ENCODE measurements at regions not wholly inside any gene's neighbourhood (a gene's known extent, or its start where the extent isn't known, plus 50 kb on each side); places are given as distances from the start of the nearest gene placed in this dataset.

DNA sequence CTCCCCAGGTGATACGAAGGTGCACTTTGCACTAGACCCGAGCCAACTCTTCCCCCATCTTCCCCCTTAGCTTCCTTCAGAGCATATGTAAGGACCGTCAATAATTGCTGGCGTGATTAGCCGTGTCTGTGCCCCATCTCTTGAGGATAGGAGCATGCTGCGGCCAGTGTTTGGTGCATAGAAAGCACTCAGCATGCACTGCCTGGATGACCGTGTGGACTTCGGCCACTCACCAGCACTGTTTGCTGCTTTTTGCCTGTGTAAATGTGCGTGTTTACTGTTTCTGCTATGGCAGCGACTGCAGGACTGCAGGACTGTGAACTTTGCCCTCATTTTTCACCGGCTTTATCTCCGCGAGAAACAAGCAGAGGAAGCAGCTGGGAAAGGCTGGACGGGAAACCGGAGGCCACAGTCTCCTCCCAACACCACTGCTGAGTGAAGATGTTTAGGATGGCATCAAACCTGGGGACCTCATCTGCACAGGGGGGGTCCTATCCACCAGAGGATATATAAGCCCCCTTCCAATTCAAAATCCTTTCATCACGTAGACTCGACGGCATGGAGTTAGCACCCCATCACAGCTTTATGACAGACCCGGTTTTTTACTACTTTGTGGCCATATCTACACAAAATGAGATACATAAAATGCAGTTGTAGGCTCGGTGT lies 150.6 kb upstream of the AFDN start (continued):
- TF ChIP-seq, protein P1, sequence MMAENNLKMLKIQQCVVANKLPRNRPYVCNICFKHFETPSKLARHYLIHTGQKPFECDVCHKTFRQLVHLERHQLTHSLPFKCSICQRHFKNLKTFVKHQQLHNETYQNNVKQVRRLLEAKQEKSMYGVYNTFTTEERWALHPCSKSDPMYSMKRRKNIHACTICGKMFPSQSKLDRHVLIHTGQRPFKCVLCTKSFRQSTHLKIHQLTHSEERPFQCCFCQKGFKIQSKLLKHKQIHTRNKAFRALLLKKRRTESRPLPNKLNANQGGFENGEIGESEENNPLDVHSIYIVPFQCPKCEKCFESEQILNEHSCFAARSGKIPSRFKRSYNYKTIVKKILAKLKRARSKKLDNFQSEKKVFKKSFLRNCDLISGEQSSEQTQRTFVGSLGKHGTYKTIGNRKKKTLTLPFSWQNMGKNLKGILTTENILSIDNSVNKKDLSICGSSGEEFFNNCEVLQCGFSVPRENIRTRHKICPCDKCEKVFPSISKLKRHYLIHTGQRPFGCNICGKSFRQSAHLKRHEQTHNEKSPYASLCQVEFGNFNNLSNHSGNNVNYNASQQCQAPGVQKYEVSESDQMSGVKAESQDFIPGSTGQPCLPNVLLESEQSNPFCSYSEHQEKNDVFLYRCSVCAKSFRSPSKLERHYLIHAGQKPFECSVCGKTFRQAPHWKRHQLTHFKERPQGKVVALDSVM (CRISPR knock-in tag; IDR thresholded peaks at IDR 0.05) = peak; percentile 96
- TF ChIP-seq NFYC (CRISPR knock-in tag; IDR thresholded peaks at IDR 0.05) (peak; percentile 56; the same call in 1 of the 2 replicates), DPF2 (CRISPR knock-in tag; IDR thresholded peaks at IDR 0.05; ENCODE audit: borderline replicate concordance, low read depth) (peak; percentile 100), ZNF776 (CRISPR knock-in tag; IDR thresholded peaks at IDR 0.05) (no peak; the same call in 1 of the 2 replicates), ZNF484 (CRISPR knock-in tag; IDR thresholded peaks at IDR 0.05; ENCODE audit: borderline replicate concordance, low read depth) (no peak), ZNF33A (CRISPR knock-in tag; IDR thresholded peaks at IDR 0.05; ENCODE audit: borderline replicate concordance) (no peak), ZNF790 (CRISPR knock-in tag; IDR thresholded peaks at IDR 0.05; ENCODE audit: borderline replicate concordance) (peak; percentile 91; the same call in 1 of the 2 replicates), GZF1 (CRISPR knock-in tag; IDR thresholded peaks at IDR 0.05) (peak; percentile 80)
- TF ChIP-seq, protein P2, sequence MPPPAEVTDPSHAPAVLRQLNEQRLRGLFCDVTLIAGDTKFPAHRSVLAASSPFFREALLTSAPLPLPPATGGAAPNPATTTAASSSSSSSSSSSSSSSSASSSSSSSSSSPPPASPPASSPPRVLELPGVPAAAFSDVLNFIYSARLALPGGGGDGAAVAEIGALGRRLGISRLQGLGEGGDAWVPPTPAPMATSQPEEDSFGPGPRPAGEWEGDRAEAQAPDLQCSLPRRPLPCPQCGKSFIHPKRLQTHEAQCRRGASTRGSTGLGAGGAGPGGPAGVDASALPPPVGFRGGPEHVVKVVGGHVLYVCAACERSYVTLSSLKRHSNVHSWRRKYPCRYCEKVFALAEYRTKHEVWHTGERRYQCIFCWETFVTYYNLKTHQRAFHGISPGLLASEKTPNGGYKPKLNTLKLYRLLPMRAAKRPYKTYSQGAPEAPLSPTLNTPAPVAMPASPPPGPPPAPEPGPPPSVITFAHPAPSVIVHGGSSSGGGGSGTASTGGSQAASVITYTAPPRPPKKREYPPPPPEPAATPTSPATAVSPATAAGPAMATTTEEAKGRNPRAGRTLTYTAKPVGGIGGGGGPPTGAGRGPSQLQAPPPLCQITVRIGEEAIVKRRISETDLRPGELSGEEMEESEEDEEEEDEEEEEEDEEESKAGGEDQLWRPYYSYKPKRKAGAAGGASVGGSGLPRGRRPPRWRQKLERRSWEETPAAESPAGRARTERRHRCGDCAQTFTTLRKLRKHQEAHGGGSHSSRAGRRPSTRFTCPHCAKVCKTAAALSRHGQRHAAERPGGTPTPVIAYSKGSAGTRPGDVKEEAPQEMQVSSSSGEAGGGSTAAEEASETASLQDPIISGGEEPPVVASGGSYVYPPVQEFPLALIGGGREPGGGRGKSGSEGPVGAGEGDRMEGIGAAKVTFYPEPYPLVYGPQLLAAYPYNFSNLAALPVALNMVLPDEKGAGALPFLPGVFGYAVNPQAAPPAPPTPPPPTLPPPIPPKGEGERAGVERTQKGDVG (CRISPR knock-in tag; IDR thresholded peaks at IDR 0.05; ENCODE audit: borderline replicate concordance) = peak; percentile 100
- TF ChIP-seq, protein P3, sequence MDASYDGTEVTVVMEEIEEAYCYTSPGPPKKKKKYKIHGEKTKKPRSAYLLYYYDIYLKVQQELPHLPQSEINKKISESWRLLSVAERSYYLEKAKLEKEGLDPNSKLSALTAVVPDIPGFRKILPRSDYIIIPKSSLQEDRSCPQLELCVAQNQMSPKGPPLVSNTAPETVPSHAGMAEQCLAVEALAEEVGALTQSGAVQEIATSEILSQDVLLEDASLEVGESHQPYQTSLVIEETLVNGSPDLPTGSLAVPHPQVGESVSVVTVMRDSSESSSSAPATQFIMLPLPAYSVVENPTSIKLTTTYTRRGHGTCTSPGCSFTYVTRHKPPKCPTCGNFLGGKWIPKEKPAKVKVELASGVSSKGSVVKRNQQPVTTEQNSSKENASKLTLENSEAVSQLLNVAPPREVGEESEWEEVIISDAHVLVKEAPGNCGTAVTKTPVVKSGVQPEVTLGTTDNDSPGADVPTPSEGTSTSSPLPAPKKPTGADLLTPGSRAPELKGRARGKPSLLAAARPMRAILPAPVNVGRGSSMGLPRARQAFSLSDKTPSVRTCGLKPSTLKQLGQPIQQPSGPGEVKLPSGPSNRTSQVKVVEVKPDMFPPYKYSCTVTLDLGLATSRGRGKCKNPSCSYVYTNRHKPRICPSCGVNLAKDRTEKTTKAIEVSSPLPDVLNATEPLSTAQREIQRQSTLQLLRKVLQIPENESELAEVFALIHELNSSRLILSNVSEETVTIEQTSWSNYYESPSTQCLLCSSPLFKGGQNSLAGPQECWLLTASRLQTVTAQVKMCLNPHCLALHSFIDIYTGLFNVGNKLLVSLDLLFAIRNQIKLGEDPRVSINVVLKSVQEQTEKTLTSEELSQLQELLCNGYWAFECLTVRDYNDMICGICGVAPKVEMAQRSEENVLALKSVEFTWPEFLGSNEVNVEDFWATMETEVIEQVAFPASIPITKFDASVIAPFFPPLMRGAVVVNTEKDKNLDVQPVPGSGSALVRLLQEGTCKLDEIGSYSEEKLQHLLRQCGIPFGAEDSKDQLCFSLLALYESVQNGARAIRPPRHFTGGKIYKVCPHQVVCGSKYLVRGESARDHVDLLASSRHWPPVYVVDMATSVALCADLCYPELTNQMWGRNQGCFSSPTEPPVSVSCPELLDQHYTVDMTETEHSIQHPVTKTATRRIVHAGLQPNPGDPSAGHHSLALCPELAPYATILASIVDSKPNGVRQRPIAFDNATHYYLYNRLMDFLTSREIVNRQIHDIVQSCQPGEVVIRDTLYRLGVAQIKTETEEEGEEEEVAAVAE (CRISPR knock-in tag; IDR thresholded peaks at IDR 0.05; ENCODE audit: borderline replicate concordance) = peak; percentile 90
- TF ChIP-seq, protein P4, sequence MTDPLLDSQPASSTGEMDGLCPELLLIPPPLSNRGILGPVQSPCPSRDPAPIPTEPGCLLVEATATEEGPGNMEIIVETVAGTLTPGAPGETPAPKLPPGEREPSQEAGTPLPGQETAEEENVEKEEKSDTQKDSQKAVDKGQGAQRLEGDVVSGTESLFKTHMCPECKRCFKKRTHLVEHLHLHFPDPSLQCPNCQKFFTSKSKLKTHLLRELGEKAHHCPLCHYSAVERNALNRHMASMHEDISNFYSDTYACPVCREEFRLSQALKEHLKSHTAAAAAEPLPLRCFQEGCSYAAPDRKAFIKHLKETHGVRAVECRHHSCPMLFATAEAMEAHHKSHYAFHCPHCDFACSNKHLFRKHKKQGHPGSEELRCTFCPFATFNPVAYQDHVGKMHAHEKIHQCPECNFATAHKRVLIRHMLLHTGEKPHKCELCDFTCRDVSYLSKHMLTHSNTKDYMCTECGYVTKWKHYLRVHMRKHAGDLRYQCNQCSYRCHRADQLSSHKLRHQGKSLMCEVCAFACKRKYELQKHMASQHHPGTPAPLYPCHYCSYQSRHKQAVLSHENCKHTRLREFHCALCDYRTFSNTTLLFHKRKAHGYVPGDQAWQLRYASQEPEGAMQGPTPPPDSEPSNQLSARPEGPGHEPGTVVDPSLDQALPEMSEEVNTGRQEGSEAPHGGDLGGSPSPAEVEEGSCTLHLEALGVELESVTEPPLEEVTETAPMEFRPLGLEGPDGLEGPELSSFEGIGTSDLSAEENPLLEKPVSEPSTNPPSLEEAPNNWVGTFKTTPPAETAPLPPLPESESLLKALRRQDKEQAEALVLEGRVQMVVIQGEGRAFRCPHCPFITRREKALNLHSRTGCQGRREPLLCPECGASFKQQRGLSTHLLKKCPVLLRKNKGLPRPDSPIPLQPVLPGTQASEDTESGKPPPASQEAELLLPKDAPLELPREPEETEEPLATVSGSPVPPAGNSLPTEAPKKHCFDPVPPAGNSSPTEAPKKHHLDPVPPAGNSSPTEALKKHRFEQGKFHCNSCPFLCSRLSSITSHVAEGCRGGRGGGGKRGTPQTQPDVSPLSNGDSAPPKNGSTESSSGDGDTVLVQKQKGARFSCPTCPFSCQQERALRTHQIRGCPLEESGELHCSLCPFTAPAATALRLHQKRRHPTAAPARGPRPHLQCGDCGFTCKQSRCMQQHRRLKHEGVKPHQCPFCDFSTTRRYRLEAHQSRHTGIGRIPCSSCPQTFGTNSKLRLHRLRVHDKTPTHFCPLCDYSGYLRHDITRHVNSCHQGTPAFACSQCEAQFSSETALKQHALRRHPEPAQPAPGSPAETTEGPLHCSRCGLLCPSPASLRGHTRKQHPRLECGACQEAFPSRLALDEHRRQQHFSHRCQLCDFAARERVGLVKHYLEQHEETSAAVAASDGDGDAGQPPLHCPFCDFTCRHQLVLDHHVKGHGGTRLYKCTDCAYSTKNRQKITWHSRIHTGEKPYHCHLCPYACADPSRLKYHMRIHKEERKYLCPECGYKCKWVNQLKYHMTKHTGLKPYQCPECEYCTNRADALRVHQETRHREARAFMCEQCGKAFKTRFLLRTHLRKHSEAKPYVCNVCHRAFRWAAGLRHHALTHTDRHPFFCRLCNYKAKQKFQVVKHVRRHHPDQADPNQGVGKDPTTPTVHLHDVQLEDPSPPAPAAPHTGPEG (CRISPR knock-in tag; IDR thresholded peaks at IDR 0.05) = peak; percentile 60; the same call in 1 of the 2 replicates
